Dermis blood vessel endothelial cell (primary cell): ENCODE measurements at regions not wholly inside any gene's neighbourhood (a gene's known extent, or its start where the extent isn't known, plus 50 kb on each side); places are given as distances from the start of the nearest gene placed in this dataset.
"Not testable (repeated sequence)": the region's sequence is repeated elsewhere in the genome, so short reads cannot be mapped to it uniquely, and the experiment has no call there.

Source experiments
- DNase-seq: peaks from one replicate; pipeline ENCODE4 v3.0.0; 2010

DNA sequence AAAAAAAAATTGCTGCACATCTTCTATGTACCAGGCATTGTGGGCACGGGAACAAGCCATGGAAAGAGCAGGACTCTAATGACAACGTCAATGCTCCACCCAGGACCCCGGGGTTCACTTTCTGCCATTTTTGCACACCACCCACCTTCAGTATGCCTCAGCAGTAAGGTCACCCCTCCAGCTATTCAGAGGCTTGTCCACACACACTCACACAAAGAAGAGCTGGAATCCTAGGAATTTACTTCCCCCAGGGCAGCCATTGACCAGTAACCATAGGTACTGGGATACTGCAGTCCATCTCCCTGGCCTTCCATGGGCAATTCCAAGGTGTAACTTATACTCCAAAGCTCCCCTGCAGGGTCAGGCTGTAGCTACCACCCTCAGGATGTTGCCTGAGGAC is 170.8 kb downstream of the SUCLG1 start:
- no peak for DNase-seq

DNA sequence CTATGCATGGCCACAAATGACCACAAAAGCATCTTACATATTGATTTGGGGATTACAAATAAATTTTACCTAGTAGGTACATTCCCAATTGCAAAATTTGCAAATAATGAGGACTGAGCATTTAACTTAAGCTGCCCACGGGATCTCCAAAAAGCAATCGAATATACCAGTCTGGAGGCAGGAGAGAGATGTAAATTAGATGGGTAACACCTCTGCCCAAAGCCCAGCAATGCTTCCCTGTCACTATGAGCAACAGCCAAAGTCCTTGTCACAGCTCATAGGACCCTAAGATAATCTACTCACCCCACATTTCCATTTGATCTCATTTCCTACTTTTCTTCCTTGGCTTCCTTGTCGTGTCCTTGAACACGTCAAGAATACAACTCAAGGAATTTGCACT is 172.2 kb downstream of the SUCLG1 start:
- no peak for DNase-seq

DNA sequence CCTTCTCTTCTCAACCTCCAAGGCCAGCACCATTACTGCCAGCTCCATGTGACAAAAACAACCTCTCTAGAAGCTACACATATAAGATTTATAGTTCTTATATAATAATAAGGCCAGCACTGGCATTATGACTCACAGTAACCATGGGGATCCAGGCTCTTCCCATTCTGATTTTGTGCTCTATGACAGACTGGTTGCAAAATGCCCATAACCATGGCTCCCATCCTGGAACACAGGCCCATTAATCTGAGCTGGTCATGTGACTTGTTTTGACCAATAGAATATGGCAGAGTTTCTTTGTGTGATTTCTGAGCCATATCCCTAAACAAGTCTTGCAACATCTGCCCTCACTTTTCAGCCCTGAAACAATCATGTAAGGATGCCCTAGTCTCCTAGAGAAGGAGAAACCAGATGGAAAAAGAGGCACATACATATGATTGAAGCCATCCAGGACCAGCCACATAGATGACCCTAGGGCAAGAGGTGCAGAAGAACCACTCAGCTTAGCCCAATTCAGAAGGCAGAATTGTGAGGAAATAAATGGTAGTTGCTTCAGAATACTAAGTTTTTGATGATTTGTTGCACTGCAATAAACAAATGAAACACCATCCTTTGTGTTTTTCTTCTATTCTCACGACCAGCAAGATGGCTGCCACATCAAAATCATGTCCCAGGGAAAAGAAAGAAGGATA is 173.9 kb downstream of the SUCLG1 start:
- DNase-seq: no peak

DNA sequence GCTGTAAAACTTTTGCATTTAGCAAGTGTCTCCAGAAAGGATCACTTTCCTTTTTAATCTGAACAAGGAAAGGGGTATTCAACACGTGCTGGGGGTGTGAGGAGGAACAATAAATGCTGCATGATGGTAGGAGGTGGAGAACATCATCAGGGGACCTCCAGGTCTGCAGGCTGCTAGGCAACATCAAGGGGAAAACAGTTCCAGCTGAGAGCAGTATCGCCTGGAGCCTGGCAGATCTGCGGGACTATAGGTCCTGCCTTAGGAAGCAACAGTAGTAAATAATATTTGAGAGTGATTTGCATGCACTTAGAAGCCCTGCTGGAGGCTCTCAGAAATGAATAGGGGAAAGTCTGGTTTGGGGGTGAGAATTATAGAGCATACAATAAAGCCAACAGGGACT is 175.6 kb downstream of the SUCLG1 start:
- DNase-seq: no peak

DNA sequence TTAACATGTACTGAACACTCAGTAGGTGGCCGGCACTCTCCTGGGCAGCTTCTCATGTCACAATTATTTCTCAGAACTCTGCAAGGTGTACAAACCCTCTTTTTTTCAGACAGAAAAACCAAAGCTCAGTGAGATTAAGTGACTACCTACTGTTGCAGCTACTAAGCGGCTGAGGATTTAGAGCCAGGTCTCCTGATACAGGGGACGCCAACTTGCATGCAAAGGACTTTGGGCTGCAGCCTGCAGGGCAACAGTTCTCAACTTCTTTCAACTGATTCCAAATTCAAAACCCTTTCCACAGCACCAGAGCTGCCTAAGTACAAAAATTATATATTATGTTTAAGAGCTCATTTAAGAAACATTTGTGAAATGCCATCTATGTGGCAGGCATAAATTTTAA is 177.6 kb downstream of the SUCLG1 start:
- DNase-seq: no peak

DNA sequence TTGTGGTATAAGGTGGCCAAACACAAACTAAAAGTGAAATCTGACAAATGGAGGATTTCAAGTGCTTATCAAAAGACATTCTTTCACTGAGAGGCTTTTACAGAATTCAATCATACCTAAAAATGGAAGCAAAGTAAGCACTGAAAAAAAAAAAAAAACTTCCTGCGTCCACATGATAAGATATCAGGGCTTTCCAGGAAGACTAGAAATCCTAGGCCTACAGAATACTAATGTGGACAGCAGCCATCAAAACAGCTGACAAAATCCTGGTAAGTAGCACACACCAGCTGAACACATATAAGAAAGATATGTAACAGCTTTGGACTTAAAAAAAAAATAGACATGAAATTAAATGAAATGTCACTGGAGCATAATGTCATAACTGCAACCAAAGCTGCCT is 178.2 kb downstream of the SUCLG1 start:
- no peak for DNase-seq

DNA sequence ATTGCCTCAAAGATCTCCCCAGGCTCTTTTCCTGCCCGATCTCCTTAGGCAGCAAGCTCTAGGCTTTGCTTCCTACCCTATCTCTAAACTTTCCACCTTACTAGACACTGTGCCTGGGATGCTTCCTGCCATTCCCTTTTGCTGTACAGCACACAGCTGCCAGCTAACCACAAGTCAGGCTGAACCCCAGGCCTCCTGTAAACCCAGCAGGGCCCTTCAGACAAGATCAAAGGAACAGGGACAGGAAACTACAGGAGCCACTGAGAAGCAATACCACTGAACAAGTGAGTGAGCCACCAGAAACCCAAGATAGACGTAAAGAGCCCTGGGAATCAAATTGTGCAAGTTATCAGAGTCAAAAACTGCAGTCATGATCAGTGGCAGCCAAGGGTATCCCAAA is 180.7 kb downstream of the SUCLG1 start:
- DNase-seq: no peak

DNA sequence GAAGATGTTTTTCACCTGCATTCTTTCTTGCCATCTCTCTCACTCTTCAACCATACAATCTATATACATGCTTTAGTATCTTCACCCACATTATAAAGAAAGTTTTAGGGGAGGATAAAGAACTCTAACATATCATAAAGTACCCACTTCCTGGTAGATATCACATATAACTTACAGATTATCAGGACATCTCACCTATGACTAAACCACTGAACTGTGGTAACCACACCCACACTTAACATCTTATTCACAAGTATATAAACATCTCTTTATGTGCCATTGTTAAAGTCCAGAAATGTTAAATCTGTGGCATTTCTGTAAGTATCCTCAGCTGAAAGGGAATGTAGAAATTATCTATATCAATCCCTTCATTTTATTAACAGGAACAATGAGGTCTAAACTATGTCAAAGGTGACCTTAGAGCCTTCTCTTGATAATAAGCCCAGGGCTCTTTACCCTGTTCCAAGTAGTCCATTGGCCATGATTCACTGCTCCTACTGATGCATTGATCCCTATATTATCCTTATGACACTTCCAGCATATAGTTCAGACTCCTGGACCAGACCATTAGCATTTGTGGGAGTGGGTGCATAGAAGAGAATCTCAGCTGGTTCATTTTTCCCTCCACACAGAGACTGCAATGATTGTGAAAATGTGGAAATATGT is 182.4 kb downstream of the SUCLG1 start:
- DNase-seq: no peak

DNA sequence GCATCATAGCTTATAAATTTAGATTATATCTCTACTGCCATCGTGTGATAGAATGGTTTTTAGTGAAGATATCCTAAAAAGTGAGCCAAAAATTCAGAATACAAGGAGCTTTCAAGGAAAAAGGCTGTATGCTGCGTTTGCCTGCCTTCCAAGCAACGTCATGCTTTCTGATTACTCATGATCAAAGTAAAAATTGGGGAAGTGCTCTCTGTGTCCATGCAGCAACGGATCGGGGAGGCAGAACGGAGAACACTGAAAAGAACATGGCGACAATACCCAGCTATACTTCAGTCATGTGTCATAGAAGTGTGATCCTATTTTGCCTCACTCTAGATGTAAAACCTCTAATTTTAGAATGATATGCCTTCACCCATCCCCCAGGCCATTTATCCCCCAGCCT is 185.7 kb downstream of the SUCLG1 start:
- DNase-seq: no peak

DNA sequence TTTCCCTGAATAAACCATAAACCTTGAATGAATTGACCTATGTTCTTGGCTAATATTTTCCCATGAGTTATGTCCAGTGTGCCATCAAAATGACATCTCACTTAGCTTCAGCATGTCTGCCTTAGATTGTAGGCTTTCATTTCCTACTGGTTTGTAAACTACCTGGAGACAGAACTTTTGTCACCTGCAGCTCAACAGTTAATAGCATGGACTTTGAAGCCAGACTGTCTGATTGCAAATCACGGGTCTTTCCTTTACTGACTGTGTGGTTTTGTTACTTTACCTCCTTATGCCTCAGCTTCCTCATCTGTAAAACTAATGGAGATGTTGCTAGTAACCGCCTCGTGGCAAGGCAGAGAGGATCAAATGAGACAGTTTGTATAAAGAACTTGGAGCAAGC is 187.1 kb downstream of the SUCLG1 start:
- DNase-seq: no peak

DNA sequence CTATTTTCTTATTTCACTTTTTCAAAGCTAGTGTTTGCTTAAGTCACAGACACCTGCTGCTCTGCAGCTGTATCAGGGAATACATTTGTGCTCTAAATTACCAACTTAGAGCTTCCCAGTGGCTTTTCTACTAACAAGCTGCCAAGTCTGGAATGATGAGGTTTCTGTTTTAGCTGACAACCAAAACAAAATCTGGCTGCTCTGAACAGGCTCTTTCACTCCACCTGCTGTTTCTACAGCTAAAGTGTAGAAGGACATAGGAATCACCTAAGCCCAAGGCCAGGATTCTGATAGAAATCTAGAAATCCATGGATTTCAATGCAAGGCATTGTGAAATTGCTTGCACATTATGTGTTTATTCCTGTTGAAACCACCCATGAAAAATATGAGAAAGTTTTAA is 201.2 kb downstream of the SUCLG1 start:
- no peak for DNase-seq

DNA sequence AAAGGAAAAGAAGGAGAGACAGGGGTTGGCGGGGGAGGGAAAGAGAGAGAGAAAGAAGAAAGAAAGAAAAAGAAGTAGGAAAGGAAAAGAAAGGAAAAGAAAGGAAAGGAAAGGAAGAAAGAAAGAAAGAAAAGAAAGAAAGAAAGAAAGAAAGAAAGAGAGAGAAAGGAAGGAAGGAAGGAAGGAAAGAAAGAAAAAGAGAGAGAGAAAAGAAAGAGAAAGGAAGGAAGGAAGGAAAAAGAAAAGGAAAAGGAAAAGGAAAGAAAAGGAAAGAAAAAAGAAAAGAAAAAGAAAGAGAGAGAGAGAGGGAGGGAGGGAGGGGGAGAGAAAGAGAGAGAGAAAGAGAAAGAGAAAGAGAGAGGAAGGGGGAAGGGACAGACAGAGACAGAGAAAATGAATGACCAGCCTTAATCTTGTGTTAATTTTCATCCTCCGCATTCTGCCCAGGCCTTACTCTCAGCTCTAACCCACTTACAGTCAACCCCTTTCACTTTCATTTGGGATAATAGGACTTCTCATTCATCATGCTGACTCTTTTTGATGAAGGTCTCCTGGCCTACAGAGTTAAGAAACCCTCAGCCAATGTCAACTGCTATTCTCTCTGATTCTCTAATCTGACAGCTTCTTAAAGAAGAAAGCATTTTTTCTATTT is 207.3 kb downstream of the SUCLG1 start:
- no peak for DNase-seq

DNA sequence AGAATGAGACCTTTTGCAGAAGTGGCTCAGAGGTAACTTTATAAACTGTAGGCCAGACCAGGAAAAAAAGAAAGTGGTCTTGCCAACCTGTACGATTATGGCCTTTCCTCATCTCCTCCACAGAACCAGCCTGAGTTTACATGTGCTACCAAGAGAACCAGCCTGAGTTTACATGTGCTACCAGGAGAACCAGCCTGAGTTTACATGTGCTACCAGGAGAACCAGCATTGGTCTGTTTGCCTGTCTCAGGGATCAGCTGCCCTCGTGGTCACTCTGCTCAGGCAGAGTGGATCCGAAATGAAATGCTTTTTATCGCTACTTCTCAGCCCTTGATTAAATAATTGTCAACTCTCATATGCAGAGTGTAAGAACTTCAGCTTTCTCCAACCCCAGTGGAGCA is 209.9 kb downstream of the SUCLG1 start:
- DNase-seq: no peak

DNA sequence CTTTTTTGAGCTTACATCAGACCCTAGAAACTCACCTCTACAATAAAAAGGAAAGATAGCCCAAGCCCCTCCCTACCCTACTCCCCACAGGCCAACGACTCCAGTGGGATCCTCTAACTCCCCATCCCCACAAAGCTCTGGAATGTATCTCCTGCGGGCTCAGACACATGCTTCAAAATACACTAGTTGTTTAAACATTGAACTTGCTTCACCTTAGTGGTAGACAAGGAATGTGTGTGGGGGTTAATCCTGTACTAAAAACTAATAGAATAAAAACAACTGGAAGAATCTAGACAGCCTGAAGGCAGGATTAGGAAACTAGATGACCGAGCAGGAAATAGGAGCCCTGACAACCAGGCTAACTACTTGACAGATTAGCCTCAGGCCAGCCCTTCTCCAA is 211.5 kb downstream of the SUCLG1 start:
- no peak for DNase-seq

DNA sequence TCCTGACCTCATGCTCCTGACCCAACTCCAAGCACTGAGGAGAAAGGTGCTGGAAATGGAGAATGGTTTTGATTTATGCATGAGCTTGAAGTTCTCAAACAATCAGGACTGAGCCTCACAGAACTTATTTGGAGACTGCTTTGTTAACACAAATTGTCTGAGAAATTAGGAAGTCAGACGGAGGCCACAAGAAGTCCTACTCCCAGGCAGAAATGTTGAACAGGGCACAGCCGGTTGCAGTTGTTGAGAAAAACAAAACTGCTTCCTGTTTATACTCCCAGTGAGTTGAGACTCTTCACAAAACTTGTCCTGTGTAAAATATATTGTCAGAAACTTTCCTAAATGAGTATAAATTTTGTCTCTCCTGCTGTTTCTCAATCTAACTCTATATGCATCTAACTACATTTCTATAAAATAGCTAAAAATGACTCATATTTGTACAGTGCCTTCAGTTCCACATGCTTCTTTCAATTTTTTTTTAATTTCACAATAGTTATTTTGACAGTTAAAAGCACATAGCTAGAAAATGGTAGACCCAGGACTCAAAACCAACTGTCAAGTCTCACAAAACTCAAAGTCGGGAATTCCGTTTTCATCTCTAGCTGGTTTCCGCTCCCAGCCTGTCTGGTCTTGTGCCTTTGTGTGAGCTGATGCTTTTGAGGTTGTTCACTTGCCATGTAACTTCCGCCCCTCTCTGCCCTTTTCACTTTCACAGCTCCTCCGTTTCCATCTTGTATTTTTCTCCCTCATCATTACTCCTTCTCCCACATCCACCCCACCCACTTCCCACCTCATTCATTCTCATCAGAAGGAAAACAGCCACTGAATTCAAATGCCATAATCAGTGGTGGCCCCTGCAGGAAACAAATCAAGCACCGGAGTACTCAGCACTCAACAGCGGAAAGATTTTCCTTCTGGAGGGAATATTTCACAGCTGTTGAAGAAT is 215.0 kb downstream of the SUCLG1 start:
- DNase-seq: no peak

DNA sequence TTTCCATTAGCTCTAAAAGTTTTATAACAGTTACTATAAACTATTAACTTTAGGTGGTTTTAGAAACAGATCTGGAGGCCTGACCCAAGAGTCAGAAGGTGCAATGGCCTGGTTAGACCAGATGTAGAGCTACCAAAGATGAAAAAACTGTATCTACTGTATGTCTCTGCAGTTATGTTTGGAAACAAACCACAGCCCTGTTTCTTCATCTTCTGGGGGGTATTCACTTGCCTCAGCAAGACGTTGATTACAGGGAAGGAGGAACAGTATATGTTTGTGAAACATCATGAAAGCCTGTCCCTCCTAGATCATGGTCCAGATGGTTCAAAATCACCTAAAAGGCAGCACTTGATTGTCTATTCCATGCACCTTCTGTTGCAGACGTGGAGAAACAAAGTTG is 220.2 kb downstream of the SUCLG1 start:
- DNase-seq: no peak

DNA sequence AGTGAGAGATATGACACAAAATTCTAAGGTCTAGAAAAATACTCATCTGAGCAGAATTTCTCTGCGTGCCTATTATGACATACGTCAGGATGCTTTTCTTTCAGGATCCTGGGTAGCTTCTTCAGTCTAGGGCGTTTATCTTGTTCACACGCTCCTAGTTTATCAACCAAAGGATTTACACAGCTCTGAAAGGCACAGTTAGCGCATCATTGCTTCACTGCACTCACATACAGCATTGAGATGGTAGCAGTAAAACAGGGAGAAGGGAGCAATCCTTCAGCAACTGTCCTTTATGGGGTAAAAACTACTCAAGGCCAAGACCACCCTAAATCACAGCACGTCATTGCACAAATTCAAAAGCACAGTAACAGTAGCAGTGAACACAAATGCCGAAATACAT is 222.8 kb downstream of the SUCLG1 start:
- no peak for DNase-seq

DNA sequence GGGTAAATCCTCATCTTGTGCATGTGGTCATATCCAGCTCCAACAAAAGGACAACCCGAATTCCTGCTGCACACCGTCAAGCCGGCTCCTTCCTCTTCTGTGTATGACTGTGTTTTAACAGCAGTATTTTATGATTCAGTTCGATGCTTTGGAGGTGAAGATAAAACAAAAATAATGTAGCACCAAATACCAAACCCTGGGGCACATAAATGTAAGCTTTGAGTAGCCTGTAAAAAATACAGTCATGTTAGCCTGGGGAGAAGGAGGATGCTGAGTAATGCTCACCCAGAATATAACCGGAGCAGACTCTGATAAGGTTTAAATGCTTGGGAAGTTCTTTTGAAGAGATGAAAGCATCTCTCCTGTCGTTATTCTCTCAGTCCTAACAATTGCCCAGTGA is 225.0 kb downstream of the SUCLG1 start:
- no peak for DNase-seq

DNA sequence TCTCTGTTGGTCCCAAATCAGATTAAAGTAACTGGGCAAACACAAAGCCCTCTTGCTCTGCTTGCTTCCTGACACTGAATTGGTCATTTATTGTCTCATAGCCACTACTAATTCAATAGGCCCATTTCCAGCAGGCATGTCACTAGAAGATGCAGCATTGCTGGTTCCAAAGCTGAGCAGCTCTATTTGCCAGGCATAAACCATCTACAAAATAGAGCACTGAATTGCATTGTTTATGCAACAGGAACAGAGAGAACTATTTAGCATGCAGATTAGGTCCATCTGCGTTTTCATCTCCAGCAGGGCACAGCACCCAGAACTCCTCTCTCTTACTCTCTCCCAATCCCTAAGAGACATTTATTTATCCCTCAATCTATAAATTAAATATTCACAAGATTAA is 227.6 kb downstream of the SUCLG1 start:
- DNase-seq: no peak

DNA sequence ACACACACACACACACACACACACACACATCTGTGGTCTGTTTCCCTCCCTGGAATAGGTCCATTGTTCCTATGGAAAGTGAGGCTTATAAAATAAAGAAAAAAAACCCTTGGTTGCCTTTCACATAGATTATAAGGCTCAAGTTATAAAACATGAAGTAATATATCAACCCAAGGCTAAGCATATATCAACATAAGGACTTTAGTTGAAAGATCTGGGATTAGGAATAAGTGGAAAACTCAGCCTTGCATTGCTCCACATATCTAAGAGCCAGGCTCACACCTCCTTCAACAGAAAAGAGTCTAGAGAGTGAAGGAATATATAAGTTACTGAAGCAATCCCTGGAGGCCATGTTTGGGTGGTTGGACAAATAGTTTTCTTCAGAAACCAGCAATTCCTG is 235.0 kb downstream of the SUCLG1 start:
- no peak for DNase-seq

DNA sequence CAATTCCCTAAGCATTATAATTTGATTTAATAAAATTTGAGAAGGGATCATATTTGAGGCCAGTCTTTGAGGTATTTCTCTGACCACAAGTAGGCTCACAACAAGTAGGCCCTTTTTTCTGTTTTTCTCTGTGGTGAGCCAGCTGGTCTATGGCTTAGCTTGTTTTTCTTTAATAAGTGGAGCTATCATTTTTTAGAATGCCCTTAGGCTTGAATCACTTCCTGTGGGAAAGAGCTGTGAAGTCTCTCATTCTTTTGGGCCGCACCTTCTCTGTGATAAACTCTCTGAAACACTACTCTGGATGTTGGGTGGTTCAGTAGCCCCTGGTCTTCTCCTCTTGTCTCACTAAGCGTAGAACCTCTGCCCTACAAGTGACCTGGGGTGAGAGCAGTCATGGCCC is 235.9 kb downstream of the SUCLG1 start:
- no peak for DNase-seq

DNA sequence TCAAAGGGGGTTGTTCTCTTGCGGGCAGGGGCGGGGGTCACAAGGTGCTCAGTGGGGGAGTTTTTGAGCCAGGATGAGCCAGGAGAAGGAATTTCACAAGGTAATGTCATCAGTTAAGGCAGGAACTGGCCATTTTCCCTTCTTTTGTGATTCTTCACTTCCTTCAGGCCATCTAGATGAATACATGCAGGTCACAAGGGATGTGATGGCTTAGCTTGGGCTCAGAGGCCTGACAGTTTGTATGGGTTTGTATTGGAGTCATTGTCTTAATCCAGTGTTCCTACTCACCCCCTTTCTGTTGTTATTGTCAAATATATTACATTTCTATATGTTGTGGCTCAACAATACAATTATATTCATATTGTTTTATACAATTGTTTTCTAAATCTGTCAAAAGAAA is 238.0 kb downstream of the SUCLG1 start:
- DNase-seq: not testable (repeated sequence)

DNA sequence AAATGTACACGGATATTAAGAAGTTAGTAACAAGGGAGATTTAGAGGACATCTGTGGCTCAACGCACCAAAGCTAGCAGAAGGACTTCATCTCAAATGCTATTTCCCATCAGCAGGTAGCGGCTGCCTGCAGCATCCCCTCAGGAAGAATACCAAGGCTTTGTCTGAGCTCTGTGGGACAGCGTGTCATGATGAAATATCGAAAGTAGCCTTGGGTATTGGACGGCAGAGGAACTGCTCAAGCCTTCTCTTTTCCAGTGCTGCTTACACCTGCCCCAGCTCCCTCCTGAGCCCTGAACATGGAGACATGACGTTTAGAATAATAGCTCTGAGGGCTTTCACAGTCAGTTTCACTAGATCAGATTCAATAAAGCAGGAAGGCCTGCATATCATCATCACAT is 241.6 kb downstream of the SUCLG1 start:
- no peak for DNase-seq
